ENCODE measurements at regions not wholly inside any gene's neighbourhood (a gene's known extent, or its start where the extent isn't known, plus 50 kb on each side); places are given as distances from the start of the nearest gene placed in this dataset.

DNA sequence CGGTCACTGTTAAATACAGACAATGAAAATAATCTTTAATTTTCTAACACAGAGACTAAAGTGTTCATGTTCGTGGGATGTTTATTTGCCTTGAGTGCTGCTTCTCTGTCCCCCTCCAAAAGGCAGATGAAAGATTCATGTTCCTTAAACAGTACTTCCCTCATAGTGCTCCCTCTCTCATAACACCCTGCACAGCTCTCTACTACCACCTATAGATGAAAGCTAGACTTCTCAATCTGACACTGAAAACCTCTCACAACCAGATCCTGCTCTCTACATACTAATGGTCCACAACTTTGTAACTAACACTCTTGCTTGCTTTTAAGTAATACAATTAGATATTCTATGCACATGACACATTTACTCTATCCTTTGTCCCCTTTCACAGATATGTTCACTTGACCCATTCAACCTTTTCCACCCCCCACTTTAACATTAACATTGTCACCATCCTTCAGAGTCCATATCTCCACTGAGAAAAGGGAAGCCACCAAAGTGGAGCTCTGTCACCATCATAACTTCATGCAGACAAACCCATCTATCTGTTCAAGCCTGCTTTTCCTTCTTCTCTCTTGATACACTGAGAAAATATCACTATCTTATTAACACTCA lies 266.4 kb upstream of the USP15 start:
- no peak overlapping the region for H3K4me3 ChIP-seq (ENCODE audit: low read depth, low read length)
- TF ChIP-seq, protein P1, sequence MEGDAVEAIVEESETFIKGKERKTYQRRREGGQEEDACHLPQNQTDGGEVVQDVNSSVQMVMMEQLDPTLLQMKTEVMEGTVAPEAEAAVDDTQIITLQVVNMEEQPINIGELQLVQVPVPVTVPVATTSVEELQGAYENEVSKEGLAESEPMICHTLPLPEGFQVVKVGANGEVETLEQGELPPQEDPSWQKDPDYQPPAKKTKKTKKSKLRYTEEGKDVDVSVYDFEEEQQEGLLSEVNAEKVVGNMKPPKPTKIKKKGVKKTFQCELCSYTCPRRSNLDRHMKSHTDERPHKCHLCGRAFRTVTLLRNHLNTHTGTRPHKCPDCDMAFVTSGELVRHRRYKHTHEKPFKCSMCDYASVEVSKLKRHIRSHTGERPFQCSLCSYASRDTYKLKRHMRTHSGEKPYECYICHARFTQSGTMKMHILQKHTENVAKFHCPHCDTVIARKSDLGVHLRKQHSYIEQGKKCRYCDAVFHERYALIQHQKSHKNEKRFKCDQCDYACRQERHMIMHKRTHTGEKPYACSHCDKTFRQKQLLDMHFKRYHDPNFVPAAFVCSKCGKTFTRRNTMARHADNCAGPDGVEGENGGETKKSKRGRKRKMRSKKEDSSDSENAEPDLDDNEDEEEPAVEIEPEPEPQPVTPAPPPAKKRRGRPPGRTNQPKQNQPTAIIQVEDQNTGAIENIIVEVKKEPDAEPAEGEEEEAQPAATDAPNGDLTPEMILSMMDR (IDR thresholded peaks at IDR 0.05; ENCODE audit: control insufficient read depth, extremely low read depth, insufficient read depth) = peak; percentile 73
- DNase-seq (ENCODE audit: low read depth) = peak; percentile 25

DNA sequence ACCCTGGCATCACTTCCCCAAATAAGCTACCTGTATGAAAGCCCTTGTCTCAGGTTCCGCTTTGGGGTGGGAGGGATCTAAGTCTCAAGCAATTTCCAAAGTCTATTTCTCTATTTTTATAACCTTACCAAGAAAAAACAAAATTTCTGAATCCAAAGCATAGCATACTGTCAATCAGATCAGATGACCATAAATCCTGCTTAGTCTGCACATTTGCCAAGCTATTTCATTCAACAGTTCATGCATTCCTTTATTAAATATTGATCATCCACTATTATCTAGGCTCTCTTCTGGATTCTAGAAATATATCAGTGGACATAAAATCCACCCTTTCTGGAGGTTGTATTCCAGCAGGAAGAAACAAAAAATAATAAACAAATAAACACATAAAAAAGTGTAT lies 263.5 kb upstream of the USP15 start:
- DNase-seq (ENCODE audit: low read depth) = no peak
- TF ChIP-seq, protein P1 (IDR thresholded peaks at IDR 0.05; ENCODE audit: control insufficient read depth, extremely low read depth, insufficient read depth) = no peak
- no peak overlapping the region for H3K4me3 ChIP-seq (ENCODE audit: low read depth, low read length)

DNA sequence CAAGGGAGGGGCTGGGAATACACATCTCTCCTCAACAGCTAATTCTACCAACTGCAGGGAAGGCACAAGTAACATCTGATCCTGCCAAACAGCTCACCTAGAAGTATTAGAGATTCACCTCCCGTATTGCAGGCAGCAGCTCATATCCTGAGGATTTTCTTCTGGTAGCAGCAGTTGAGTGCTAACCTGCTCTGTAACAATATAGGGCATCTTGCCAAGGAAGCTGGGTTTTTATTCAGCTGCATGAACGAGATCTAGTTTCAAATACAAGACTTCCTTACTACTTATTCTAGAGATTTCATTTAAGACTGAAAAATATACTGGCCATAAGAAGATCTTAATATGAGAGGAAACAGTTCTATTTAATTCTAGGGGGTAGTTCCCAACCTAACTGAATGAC lies 261.4 kb upstream of the USP15 start:
- TF ChIP-seq, protein P1 (IDR thresholded peaks at IDR 0.05; ENCODE audit: control insufficient read depth, extremely low read depth, insufficient read depth) = no peak
- H3K4me3 ChIP-seq (ENCODE audit: low read depth, low read length) = no peak overlapping the region
- no peak for DNase-seq (ENCODE audit: low read depth)

DNA sequence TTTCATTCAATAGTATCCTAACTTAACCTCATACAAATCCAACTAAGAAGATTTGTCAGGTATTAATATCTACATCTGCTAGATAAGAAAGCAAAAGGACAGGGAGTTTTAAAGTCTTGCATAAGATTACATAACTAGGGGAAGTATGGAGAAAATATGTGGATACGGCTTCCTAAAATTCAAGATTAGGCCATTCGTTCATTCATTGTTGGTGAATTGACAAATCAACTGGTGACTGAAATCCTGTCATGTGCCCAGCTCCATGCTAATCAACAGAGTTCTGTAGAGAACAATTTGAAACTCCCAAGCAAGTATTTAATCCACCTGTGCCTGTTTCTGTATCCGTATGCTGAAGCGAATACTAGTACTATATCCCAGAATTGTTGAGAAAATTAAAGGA lies 260.9 kb upstream of the USP15 start:
- H3K4me3 ChIP-seq (ENCODE audit: low read depth, low read length) = no peak overlapping the region
- TF ChIP-seq, protein P1 (IDR thresholded peaks at IDR 0.05; ENCODE audit: control insufficient read depth, extremely low read depth, insufficient read depth) = no peak
- no peak for DNase-seq (ENCODE audit: low read depth)

DNA sequence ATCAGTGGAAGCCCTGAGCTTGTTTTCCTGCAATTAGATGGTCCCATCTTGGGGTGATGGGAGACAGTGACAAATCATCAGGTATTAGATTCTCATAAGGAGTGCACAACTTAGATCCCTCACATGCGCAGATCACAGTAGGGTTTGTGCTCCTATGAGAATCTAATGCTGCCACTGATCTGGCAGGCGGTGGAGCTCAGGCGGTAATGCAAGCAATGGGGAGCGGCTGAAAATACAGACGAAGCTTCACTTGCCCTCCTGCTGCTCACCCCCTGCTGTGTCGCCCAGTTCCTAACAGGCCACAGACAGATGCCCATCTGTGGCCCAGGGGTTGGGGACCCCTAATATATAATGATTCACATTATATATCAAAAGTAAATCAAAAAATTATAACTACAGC lies 258.8 kb upstream of the USP15 start:
- TF ChIP-seq, protein P1 (IDR thresholded peaks at IDR 0.05; ENCODE audit: control insufficient read depth, extremely low read depth, insufficient read depth) = no peak
- H3K4me3 ChIP-seq (ENCODE audit: low read depth, low read length) = no peak overlapping the region
- DNase-seq (ENCODE audit: low read depth) = no peak

DNA sequence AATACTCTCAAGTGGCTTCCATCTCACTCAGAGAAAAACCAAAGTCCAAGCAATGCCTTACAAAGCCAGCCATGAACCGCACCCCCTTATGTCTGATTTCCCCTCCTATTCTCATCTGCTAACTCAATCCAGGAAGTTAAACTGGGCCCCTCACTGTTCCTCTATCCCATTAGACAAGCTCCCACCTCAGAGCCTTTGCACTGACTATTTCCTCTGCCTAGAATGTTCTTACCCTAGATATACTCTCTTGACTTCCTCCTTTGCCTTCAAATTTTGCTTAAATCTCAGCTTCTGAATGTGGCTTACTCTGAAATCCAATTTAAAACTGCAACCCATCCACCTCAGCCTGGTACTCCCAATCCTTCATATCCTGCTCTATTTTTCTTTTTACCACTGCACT lies 257.0 kb upstream of the USP15 start:
- DNase-seq (ENCODE audit: low read depth) = no peak
- TF ChIP-seq, protein P1 (IDR thresholded peaks at IDR 0.05; ENCODE audit: control insufficient read depth, extremely low read depth, insufficient read depth) = no peak
- H3K4me3 ChIP-seq (ENCODE audit: low read depth, low read length) = no peak overlapping the region

DNA sequence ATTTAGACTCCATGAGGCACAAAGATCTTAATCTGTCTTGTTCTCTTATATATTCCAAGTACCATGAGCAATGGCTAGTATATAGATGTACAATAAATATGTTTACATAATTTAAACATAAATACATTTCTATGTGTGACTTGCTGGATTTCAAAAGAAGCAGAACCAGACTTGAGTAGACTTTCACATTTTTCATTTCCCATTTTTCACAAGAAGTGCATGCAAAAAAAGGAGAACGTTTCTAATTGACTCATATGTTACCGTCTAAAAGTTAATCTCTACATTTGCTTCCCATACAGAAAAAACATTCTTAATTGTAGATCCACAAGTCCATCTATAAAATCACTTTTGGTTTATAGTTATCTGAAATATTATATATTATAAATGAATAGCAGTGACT lies 256.5 kb upstream of the USP15 start:
- H3K4me3 ChIP-seq (ENCODE audit: low read depth, low read length) = no peak overlapping the region
- DNase-seq (ENCODE audit: low read depth) = no peak

More for the DNA sequence above, 256.5 kb upstream of the USP15 start:
- TF ChIP-seq, protein P1 (IDR thresholded peaks at IDR 0.05; ENCODE audit: control insufficient read depth, extremely low read depth, insufficient read depth) = no peak
